ENCODE measurements at regions not wholly inside any gene's neighbourhood (a gene's known extent, or its start where the extent isn't known, plus 50 kb on each side); places are given as distances from the start of the nearest gene placed in this dataset.

- ChIA-PET POLR2A (no interaction called here), CTCF (no interaction called here)
- Histone ChIP-seq H3K36me3 (ENCODE audit: control insufficient read depth, insufficient read depth, low read length) (no peaks in the 10 kb centered on the region), H3K4me3 (ENCODE audit: low read depth, low read length) (no peak overlapping the region), H3K27me3 (ENCODE audit: control insufficient read depth, insufficient read depth, low read length) (no peaks in the 10 kb centered on the region)
- DNase-seq (ENCODE audit: low read depth), result no peak
- TF ChIP-seq, protein P1, sequence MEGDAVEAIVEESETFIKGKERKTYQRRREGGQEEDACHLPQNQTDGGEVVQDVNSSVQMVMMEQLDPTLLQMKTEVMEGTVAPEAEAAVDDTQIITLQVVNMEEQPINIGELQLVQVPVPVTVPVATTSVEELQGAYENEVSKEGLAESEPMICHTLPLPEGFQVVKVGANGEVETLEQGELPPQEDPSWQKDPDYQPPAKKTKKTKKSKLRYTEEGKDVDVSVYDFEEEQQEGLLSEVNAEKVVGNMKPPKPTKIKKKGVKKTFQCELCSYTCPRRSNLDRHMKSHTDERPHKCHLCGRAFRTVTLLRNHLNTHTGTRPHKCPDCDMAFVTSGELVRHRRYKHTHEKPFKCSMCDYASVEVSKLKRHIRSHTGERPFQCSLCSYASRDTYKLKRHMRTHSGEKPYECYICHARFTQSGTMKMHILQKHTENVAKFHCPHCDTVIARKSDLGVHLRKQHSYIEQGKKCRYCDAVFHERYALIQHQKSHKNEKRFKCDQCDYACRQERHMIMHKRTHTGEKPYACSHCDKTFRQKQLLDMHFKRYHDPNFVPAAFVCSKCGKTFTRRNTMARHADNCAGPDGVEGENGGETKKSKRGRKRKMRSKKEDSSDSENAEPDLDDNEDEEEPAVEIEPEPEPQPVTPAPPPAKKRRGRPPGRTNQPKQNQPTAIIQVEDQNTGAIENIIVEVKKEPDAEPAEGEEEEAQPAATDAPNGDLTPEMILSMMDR (IDR thresholded peaks at IDR 0.05; ENCODE audit: insufficient read depth, low read depth, low read length), result no peak
Measured at GRCh38 chr17:6347776-6348175, 87.1 kb downstream of the AIPL1 start.

DNA sequence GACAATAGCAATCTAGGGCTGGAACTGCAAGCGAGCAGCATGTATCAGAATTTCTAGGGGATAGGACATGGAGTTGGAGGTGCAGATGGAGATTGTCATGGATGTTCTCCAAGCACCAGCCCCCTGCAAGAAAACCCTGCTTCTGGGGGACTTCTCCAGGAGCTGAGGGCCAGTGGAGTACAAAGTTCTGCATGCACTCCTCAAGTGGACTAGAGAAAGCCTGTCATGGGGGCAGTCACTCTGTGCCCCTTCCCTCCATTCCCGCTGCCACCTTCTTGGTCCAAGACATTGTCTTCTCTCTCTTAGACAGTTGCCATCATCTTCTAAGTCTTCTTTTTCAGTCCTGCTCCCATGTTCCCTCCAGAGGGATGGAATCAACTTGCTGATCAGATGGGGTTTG, 87.9 kb downstream of the AIPL1 start:
- CTCF ChIA-PET, result no interaction called here
- TF ChIP-seq, protein P1 (IDR thresholded peaks at IDR 0.05; ENCODE audit: insufficient read depth, low read depth, low read length), result no peak
- Histone ChIP-seq H3K4me3 (ENCODE audit: low read depth, low read length) (no peak overlapping the region), H3K36me3 (ENCODE audit: control insufficient read depth, insufficient read depth, low read length) (no peaks in the 10 kb centered on the region), H3K27me3 (ENCODE audit: control insufficient read depth, insufficient read depth, low read length) (no peaks in the 10 kb centered on the region)
- POLR2A ChIA-PET, result no interaction called here
- DNase-seq (ENCODE audit: low read depth), result no peak

- Histone ChIP-seq H3K4me3 (ENCODE audit: low read depth, low read length) (no peak overlapping the region), H3K27me3 (ENCODE audit: control insufficient read depth, insufficient read depth, low read length) (no peaks in the 10 kb centered on the region), H3K36me3 (ENCODE audit: control insufficient read depth, insufficient read depth, low read length) (no peaks in the 10 kb centered on the region)
- no peak for DNase-seq (ENCODE audit: low read depth)
- CTCF ChIA-PET, result no interaction called here
- TF ChIP-seq, protein P1 (IDR thresholded peaks at IDR 0.05; ENCODE audit: insufficient read depth, low read depth, low read length), result no peak
- POLR2A ChIA-PET, result no interaction called here
Measured at GRCh38 chr17:6346156-6346786, 88.7 kb downstream of the AIPL1 start.

DNA sequence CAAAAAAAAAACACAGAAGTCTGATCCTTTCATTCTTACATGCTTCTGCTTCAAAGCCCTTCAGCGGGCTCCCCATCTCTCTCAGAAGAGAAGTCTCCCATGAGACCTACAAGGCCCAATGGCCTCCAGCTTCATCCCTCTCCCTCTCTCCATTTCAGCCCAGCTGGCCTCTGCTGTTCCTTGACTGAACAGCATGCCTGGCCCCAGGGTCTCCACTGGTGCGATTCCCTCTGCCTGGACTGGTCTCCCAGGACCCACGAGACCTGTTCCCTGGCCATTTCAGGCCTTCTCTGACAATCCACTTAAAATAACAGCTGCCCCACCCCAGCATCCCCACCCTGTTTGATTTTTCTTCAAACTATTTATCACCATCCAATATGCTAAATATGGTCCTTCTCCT, 91.2 kb downstream of the AIPL1 start:
- ChIA-PET CTCF (no interaction called here), POLR2A (no interaction called here)
- H3K27me3 ChIP-seq (ENCODE audit: control insufficient read depth, insufficient read depth, low read length), result no peaks in the 10 kb centered on the region
- H3K4me3 ChIP-seq (ENCODE audit: low read depth, low read length), result no peak overlapping the region
- no peak for DNase-seq (ENCODE audit: low read depth)
- TF ChIP-seq, protein P1 (IDR thresholded peaks at IDR 0.05; ENCODE audit: insufficient read depth, low read depth, low read length), result no peak
- no peaks in the 10 kb centered on the region for H3K36me3 ChIP-seq (ENCODE audit: control insufficient read depth, insufficient read depth, low read length)

GRCh38 chr17:6343191-6343590, 91.7 kb downstream of the AIPL1 start:
- Histone ChIP-seq H3K36me3 (ENCODE audit: control insufficient read depth, insufficient read depth, low read length) (no peaks in the 10 kb centered on the region), H3K27me3 (ENCODE audit: control insufficient read depth, insufficient read depth, low read length) (no peaks in the 10 kb centered on the region), H3K4me3 (ENCODE audit: low read depth, low read length) (no peak overlapping the region)
- CTCF ChIA-PET, result no interaction called here
- POLR2A ChIA-PET, result no interaction called here
- DNase-seq (ENCODE audit: low read depth), result no peak
- TF ChIP-seq, protein P1 (IDR thresholded peaks at IDR 0.05; ENCODE audit: insufficient read depth, low read depth, low read length), result no peak

Data from BJ (cell line).